Caco-2 (cell line): ENCODE measurements at regions not wholly inside any gene's neighbourhood (a gene's known extent, or its start where the extent isn't known, plus 50 kb on each side); places are given as distances from the start of the nearest gene placed in this dataset.

Experiments
- BruUV-seq: library from RNA; stranded (reverse); fragments of 400-500 nt; replicated peaks from 2 replicates; lab custom pipeline; 2021; lab: Mats Ljungman, UMichigan
- CTCF ChIA-PET: fragments of 300-600 bp; sonication (Branson Sonifier 250); formaldehyde crosslinking; loops from one replicate; lab custom pipeline; 2022; ENCODE audit warnings: antibody characterized with exemption; lab: Charles Lee
- POLR2A ChIA-PET: fragments of 300-600 bp; sonication (Branson Sonifier 250); formaldehyde crosslinking; loops from one replicate; lab custom pipeline; 2022; ENCODE audit warnings: antibody characterized with exemption; lab: Charles Lee
- DNase-seq, 2 experiments: peaks; one replicate each; pipeline versions ENCODE4 v3.0.0 to v3.0.0-alpha.2; 2020 to 2022
- H3K27me3 ChIP-seq: replicated peaks from 2 replicates; pipeline ENCODE4 v1.6.0; 2011; ENCODE audit warnings: low read length; ENCODE audit not compliant: control insufficient read depth, insufficient read depth
- H3K36me3 ChIP-seq: 2 replicates; pipeline ENCODE4 v1.5.1; 2011; ENCODE audit warnings: low read length; ENCODE audit not compliant: control insufficient read depth, insufficient read depth
- H3K4me1 ChIP-seq: fragments of 250-450 bp; sonication (Bioruptor Pico); 2 replicates; pipeline ENCODE4 v1.5.1; 2020; ENCODE audit warnings: mild to moderate bottlenecking
- H3K4me3 ChIP-seq: 2 replicates; pipeline ENCODE4 v1.5.1; 2011; ENCODE audit warnings: low read depth, mild to moderate bottlenecking, control low read depth, low read length
- H3K9me3 ChIP-seq: fragments of 250-450 bp; sonication (Bioruptor Pico); 2 replicates; pipeline ENCODE4 v1.5.1; 2020; ENCODE audit warnings: mild to moderate bottlenecking, moderate library complexity
- H3K27ac Mint-ChIP-seq: one replicate; pipeline ENCODE4 v1.8.0; 2022; ENCODE audit warnings: mixed read lengths; ENCODE audit not compliant: unreplicated experiment
- H3K27me3 Mint-ChIP-seq: one replicate; pipeline ENCODE4 v1.8.0; 2022; ENCODE audit warnings: mixed read lengths; ENCODE audit not compliant: insufficient read depth, unreplicated experiment
- H3K36me3 Mint-ChIP-seq: one replicate; pipeline ENCODE4 v1.8.0; 2022; ENCODE audit warnings: mild to moderate bottlenecking, mixed read lengths; ENCODE audit not compliant: insufficient read depth, unreplicated experiment
- H3K4me1 Mint-ChIP-seq: one replicate; pipeline ENCODE4 v1.8.0; 2022; ENCODE audit warnings: low read depth, mixed read lengths; ENCODE audit not compliant: unreplicated experiment
- H3K4me3 Mint-ChIP-seq: one replicate; pipeline ENCODE4 v1.8.0; 2022; ENCODE audit warnings: mild to moderate bottlenecking, moderate library complexity, mixed read lengths; ENCODE audit not compliant: unreplicated experiment
- H3K9me3 Mint-ChIP-seq: one replicate; pipeline ENCODE4 v1.8.0; 2022; ENCODE audit warnings: mixed read lengths; ENCODE audit not compliant: unreplicated experiment
- CTCF ChIP-seq, 2 experiments: fragments of 200-600 bp in 1 of 2; IDR thresholded peaks; 1 replicate in 1 of 2; 2 replicates in 1 of 2; pipeline versions ENCODE4 v1.5.1 to v1.8.0; 2011 to 2022; ENCODE audit warnings: antibody characterized with exemption in 1 of 2, control low read depth in 1 of 2, inconsistent platforms in 1 of 2, low read depth in 1 of 2, low read length in 1 of 2, mild to moderate bottlenecking in 1 of 2, moderate library complexity in 1 of 2; ENCODE audit not compliant: insufficient read depth in 1 of 2, severe bottlenecking in 1 of 2, unreplicated experiment in 1 of 2
- intact Hi-C: fragments of 100-400 bp; cut with micrococcal nuclease; formaldehyde crosslinking; loops from one replicate; pipeline ENCODE4 v1.10.0; 2022; ENCODE audit not compliant: unreplicated experiment

GRCh38 chr19:5205381-5205780, 135.2 kb downstream of the PTPRS start:
- no peaks in the 10 kb centered on the region for H3K27me3 Mint-ChIP-seq
- BruUV-seq: no TSS peak
- TF ChIP-seq CTCF (IDR thresholded peaks at IDR 0.05; ENCODE audit: insufficient read depth in 1 of 2, low read depth in 1 of 2, low read length in 1 of 2, severe bottlenecking in 1 of 2, unreplicated experiment in 1 of 2): no peak
- peaks cover 19% of the 10 kb centered on the region for H3K36me3 Mint-ChIP-seq
- ChIA-PET CTCF (no interaction called here), POLR2A (no interaction called here)
- intact Hi-C loops: no loop called here
- H3K4me3 Mint-ChIP-seq: no peak overlapping the region
- H3K4me3 ChIP-seq: no peak overlapping the region
- H3K9me3 ChIP-seq: peaks cover 5% of the 10 kb centered on the region; the same call in 1 of the 2 replicates
- H3K4me1 ChIP-seq: no peaks in the 10 kb centered on the region
- H3K36me3 ChIP-seq: no peaks in the 10 kb centered on the region
- peaks cover 9% of the 10 kb centered on the region for H3K9me3 Mint-ChIP-seq
- H3K27me3 ChIP-seq: no peaks in the 10 kb centered on the region
- no peak for DNase-seq
- no peak overlapping the region for H3K27ac Mint-ChIP-seq
- H3K4me1 Mint-ChIP-seq: no peaks in the 10 kb centered on the region

- TF ChIP-seq CTCF (IDR thresholded peaks at IDR 0.05; ENCODE audit: insufficient read depth in 1 of 2, low read depth in 1 of 2, low read length in 1 of 2, severe bottlenecking in 1 of 2, unreplicated experiment in 1 of 2): no peak
- Histone ChIP-seq H3K36me3 (no peaks in the 10 kb centered on the region), H3K4me3 (no peak overlapping the region), H3K27me3 (no peaks in the 10 kb centered on the region), H3K9me3 (peaks cover 5% of the 10 kb centered on the region), H3K4me1 (no peaks in the 10 kb centered on the region)
- H3K9me3 Mint-ChIP-seq: peaks cover 9% of the 10 kb centered on the region
- intact Hi-C loops: no loop called here
- no peaks in the 10 kb centered on the region for H3K27me3 Mint-ChIP-seq
- no peaks in the 10 kb centered on the region for H3K4me1 Mint-ChIP-seq
- DNase-seq: no peak
- no peak overlapping the region for H3K4me3 Mint-ChIP-seq
- no peak overlapping the region for H3K27ac Mint-ChIP-seq
- H3K36me3 Mint-ChIP-seq: peaks cover 19% of the 10 kb centered on the region
- ChIA-PET POLR2A (no interaction called here), CTCF (no interaction called here)
- BruUV-seq: no TSS peak
These were observed 136.4 kb downstream of the PTPRS start for GRCh38 chr19:5204212-5204611.
